Stimulated activated CD8-positive, alpha-beta memory T cell treated with anti-CD3 and anti-CD28 coated beads, Interleukin-12 subunit alpha, Interleukin-12 subunit beta, amount 100 ng/mL, for 24 hours (primary cell): ENCODE measurements at regions not wholly inside any gene's neighbourhood (a gene's known extent, or its start where the extent isn't known, plus 50 kb on each side); places are given as distances from the start of the nearest gene placed in this dataset.

Experiments used
- DNase-seq: peaks from one replicate; pipeline ENCODE4 v3.0.0-alpha.2; 2020; ENCODE audit errors: extremely low read depth

GRCh38 chr16:79329967-79330366, 270.6 kb downstream of the MAF start:
- no peak for DNase-seq

- no peak for DNase-seq
Observed at GRCh38 chr16:79329166-79329521, 271.4 kb downstream of the MAF start.

- no peak for DNase-seq
Observed at GRCh38 chr16:79328402-79329165, 272.0 kb downstream of the MAF start.

GRCh38 chr16:79327836-79328235, 272.7 kb downstream of the MAF start:
- no peak for DNase-seq

- DNase-seq, result no peak
Observed at GRCh38 chr16:79326549-79326948, 274.0 kb downstream of the MAF start.

GRCh38 chr16:79325226-79325945, 275.2 kb downstream of the MAF start:
- DNase-seq, result no peak

GRCh38 chr16:79320956-79321355, 279.6 kb downstream of the MAF start:
- no peak for DNase-seq

- no peak for DNase-seq
Observed at GRCh38 chr16:79318143-79318899, 282.2 kb downstream of the MAF start.

- DNase-seq, result no peak
Observed at GRCh38 chr16:79317521-79317920, 283.0 kb downstream of the MAF start.

- DNase-seq, result no peak
Observed at GRCh38 chr16:79317026-79317425, 283.5 kb downstream of the MAF start.

GRCh38 chr16:79316004-79316458, 284.5 kb downstream of the MAF start:
- DNase-seq, result peak; percentile 27

GRCh38 chr16:79312502-79312901, 288.0 kb downstream of the MAF start:
- no peak for DNase-seq

- DNase-seq, result no peak
Observed at GRCh38 chr16:79310710-79311109, 289.8 kb downstream of the MAF start.

- DNase-seq, result no peak
Observed at GRCh38 chr16:79309606-79310005, 290.9 kb downstream of the MAF start.

- DNase-seq, result no peak
Observed at GRCh38 chr16:79307214-79307613, 293.3 kb downstream of the MAF start.

- no peak for DNase-seq
Observed at GRCh38 chr16:79305074-79305473, 295.5 kb downstream of the MAF start.

- no peak for DNase-seq
Observed at GRCh38 chr16:79303959-79304387, 296.6 kb downstream of the MAF start.

GRCh38 chr16:79303206-79303605, 297.3 kb downstream of the MAF start:
- DNase-seq, result no peak

GRCh38 chr16:79302731-79303130, 297.8 kb downstream of the MAF start:
- no peak for DNase-seq

- no peak for DNase-seq
Observed at GRCh38 chr16:79301051-79301450, 299.5 kb downstream of the MAF start.

- DNase-seq, result no peak
Observed at GRCh38 chr16:79298894-79299799, 301.4 kb downstream of the MAF start.
